Right cardiac atrium (tissue), 5 donors: ENCODE measurements at regions not wholly inside any gene's neighbourhood (a gene's known extent, or its start where the extent isn't known, plus 50 kb on each side); places are given as distances from the start of the nearest gene placed in this dataset.
A peak's percentile ranks its signal among the peaks of the same experiment; 100 is the strongest.

Source experiments
- ATAC-seq, 2 donors: fragments of 200-7000 bp; cut with Tn5 transposase; one replicate each; pipeline versions ENCODE4 v1.8.0 to v1.9.1; 2020; ENCODE audit warnings: moderate library complexity in 2 of 2, mild to moderate bottlenecking in 1 of 2
- DNase-seq, 3 donors: peaks; one replicate each; pipeline ENCODE4 v3.0.0-alpha.2; 2020
- H3K27ac ChIP-seq: one replicate; pipeline ENCODE4 v1.5.1; 2013; ENCODE audit warnings: mild to moderate bottlenecking, low read length, control low read depth, moderate library complexity
- H3K27me3 ChIP-seq: one replicate; pipeline ENCODE4 v1.6.1; 2013; ENCODE audit not compliant: control insufficient read depth, insufficient read depth
- H3K4me1 ChIP-seq: one replicate; pipeline ENCODE4 v1.6.1; 2013; ENCODE audit warnings: low read length; ENCODE audit not compliant: control insufficient read depth, insufficient read depth
- H3K4me3 ChIP-seq: one replicate; pipeline ENCODE4 v1.5.1; 2013; ENCODE audit warnings: low read length, control low read depth
- H3K9me3 ChIP-seq: one replicate; pipeline ENCODE4 v1.6.1; 2013; ENCODE audit warnings: low read length; ENCODE audit not compliant: control insufficient read depth
- WGBS: extraction: QIAGEN DNeasy Blood & Tissue Kit; methylation state at CpG from one replicate; pipeline ENCODE4 v1.1.7; 2013; 5-methylcytosine and 5-hydroxymethylcytosine counted together
- intact Hi-C, 4 donors: fragments of 100-400 bp; cut with DNase I; formaldehyde crosslinking; loops; one replicate each; pipeline versions ENCODE4 v1.11.0 to v1.14.0; 2022 to 2023
- donor health status: healthy with polysubstance abuse.
- donor health status: DM: no; HTN: yes; CAD: no.
- donor health status: DM: no; HTN: no; CAD: no.
- donor health status: DM: no; HTN: yes; CAD: no; lungs with severe emphysema.
- donor health status: DM: yes; HTN: yes; CAD: no.

GRCh38 chr3:153591561-153592245, 429.7 kb downstream of the RAP2B start:
- H3K27ac ChIP-seq: no peak overlapping the region
- no peaks in the 10 kb centered on the region for H3K9me3 ChIP-seq
- H3K27me3 ChIP-seq: no peaks in the 10 kb centered on the region
- DNase-seq: no peak
- WGBS: 87% methylated on average over 1 of the region's 1 CpG
- no peak overlapping the region for H3K4me3 ChIP-seq
- ATAC-seq: no peak
- intact Hi-C loops: loop anchor here in 1 of 4 donors (10.0 kb wide), 1 partner anchor 427 kb away; the partner anchor contains the start of gene RAP2B
- H3K4me1 ChIP-seq: no peaks in the 10 kb centered on the region

GRCh38 chr3:153595186-153595815, 433.3 kb downstream of the RAP2B start:
- intact Hi-C loops: loop anchor here in 1 of 4 donors (10.0 kb wide), 1 partner anchor 430 kb away; the partner anchor contains the start of gene RAP2B
- Histone ChIP-seq H3K27me3 (no peaks in the 10 kb centered on the region), H3K4me3 (no peak overlapping the region), H3K4me1 (peaks cover 5% of the 10 kb centered on the region), H3K27ac (no peak overlapping the region), H3K9me3 (no peaks in the 10 kb centered on the region)
- ATAC-seq: peak; percentile 26 to 64
- no peak for DNase-seq

- Histone ChIP-seq H3K4me1 (peaks cover 5% of the 10 kb centered on the region), H3K27ac (no peak overlapping the region), H3K27me3 (no peaks in the 10 kb centered on the region), H3K4me3 (no peak overlapping the region), H3K9me3 (no peaks in the 10 kb centered on the region)
- ATAC-seq (no peak), DNase-seq (no peak)
- intact Hi-C loops: loop anchor here in 1 of 4 donors (10.0 kb wide), 1 partner anchor 432 kb away; the partner anchor contains the start of gene RAP2B
- WGBS: 95% methylated on average over 4 of the region's 4 CpGs
Observed at GRCh38 chr3:153596401-153596800, 434.4 kb downstream of the RAP2B start.

GRCh38 chr3:153599685-153600084, 437.7 kb downstream of the RAP2B start:
- Histone ChIP-seq H3K4me3 (no peak overlapping the region), H3K27ac (no peak overlapping the region), H3K27me3 (no peaks in the 10 kb centered on the region), H3K4me1 (peaks cover 7% of the 10 kb centered on the region), H3K9me3 (no peaks in the 10 kb centered on the region)
- ATAC-seq (peak; percentile 64 to 76), DNase-seq (peak; percentile 38 to 46 (median 45))
- WGBS: 36% methylated on average over 2 of the region's 2 CpGs
- intact Hi-C loops: loop anchor here in 2 of 4 donors (10.0 kb wide), 2 partner anchors 165 to 435 kb away; partner anchors contain the start of gene RAP2B (in 1 of the 2)

- peaks cover 7% of the 10 kb centered on the region for H3K4me1 ChIP-seq
- intact Hi-C loops: loop anchor here in 1 of 4 donors (10.0 kb wide), 1 partner anchor 164 kb away; no protein-coding TSS in a partner anchor
- no peaks in the 10 kb centered on the region for H3K9me3 ChIP-seq
- H3K4me3 ChIP-seq: no peak overlapping the region
- H3K27ac ChIP-seq: no peak overlapping the region
- DNase-seq: no peak
- H3K27me3 ChIP-seq: no peaks in the 10 kb centered on the region
- WGBS: 48% methylated on average over 2 of the region's 2 CpGs
- no peak for ATAC-seq
Observed at GRCh38 chr3:153600896-153601295, 438.9 kb downstream of the RAP2B start.

GRCh38 chr3:153601374-153601853, 439.4 kb downstream of the RAP2B start:
- ATAC-seq: peak in 1 of 2 donors; percentile 43

GRCh38 chr3:153602801-153603200, 440.8 kb downstream of the RAP2B start:
- Histone ChIP-seq H3K4me1 (peaks cover 7% of the 10 kb centered on the region), H3K27me3 (no peaks in the 10 kb centered on the region), H3K9me3 (no peaks in the 10 kb centered on the region), H3K27ac (no peak overlapping the region), H3K4me3 (no peak overlapping the region)
- intact Hi-C loops: loop anchor here in 1 of 4 donors (10.0 kb wide), 1 partner anchor 162 kb away; no protein-coding TSS in a partner anchor
- ATAC-seq (no peak), DNase-seq (no peak)
- 97% methylated on average over 1 of the region's 1 CpG for WGBS

More at GRCh38 chr3:153601374-153601853, 439.4 kb downstream of the RAP2B start:
- Histone ChIP-seq H3K4me1 (peaks cover 7% of the 10 kb centered on the region), H3K4me3 (no peak overlapping the region), H3K9me3 (no peaks in the 10 kb centered on the region), H3K27me3 (no peaks in the 10 kb centered on the region), H3K27ac (peak overlapping the region; percentile 90)
- 81% methylated on average over 1 of the region's 1 CpG for WGBS
- intact Hi-C loops: loop anchor here in 1 of 4 donors (10.0 kb wide), 1 partner anchor 163 kb away; no protein-coding TSS in a partner anchor
- peak in 1 of 3 donors; percentile 24 for DNase-seq

- Histone ChIP-seq H3K27me3 (no peaks in the 10 kb centered on the region), H3K4me1 (no peaks in the 10 kb centered on the region), H3K27ac (no peak overlapping the region), H3K9me3 (no peaks in the 10 kb centered on the region), H3K4me3 (no peak overlapping the region)
- intact Hi-C loops: no loop called here
- no peak for ATAC-seq
- DNase-seq: no peak
- 89% methylated on average over 1 of the region's 1 CpG for WGBS
Observed at GRCh38 chr3:153614140-153614539, 452.1 kb downstream of the RAP2B start.

- ATAC-seq: no peak
- no peak for DNase-seq
- Histone ChIP-seq H3K9me3 (no peaks in the 10 kb centered on the region), H3K27me3 (no peaks in the 10 kb centered on the region), H3K27ac (no peak overlapping the region), H3K4me3 (no peak overlapping the region), H3K4me1 (no peaks in the 10 kb centered on the region)
- intact Hi-C loops: no loop called here
Observed at GRCh38 chr3:153614563-153614962, 452.5 kb downstream of the RAP2B start.

GRCh38 chr3:153615863-153616262, 453.8 kb downstream of the RAP2B start:
- intact Hi-C loops: no loop called here
- 67% methylated on average over 1 of the region's 1 CpG for WGBS
- no peaks in the 10 kb centered on the region for H3K27me3 ChIP-seq
- no peak for ATAC-seq
- no peak overlapping the region for H3K27ac ChIP-seq
- DNase-seq: no peak
- H3K9me3 ChIP-seq: no peaks in the 10 kb centered on the region
- no peaks in the 10 kb centered on the region for H3K4me1 ChIP-seq
- H3K4me3 ChIP-seq: no peak overlapping the region

GRCh38 chr3:153617463-153617862, 455.4 kb downstream of the RAP2B start:
- H3K4me3 ChIP-seq: no peak overlapping the region
- H3K27me3 ChIP-seq: no peaks in the 10 kb centered on the region
- H3K4me1 ChIP-seq: no peaks in the 10 kb centered on the region
- 32% methylated on average over 1 of the region's 1 CpG for WGBS
- H3K27ac ChIP-seq: no peak overlapping the region
- intact Hi-C loops: no loop called here
- ATAC-seq: no peak
- no peaks in the 10 kb centered on the region for H3K9me3 ChIP-seq
- no peak for DNase-seq
